GM23338 (cell line): ENCODE measurements at regions not wholly inside any gene's neighbourhood (a gene's known extent, or its start where the extent isn't known, plus 50 kb on each side); places are given as distances from the start of the nearest gene placed in this dataset.

Source experiments
- CREB1 ChIP-seq: fragments of 250-450 bp; sonication (Bioruptor Pico); IDR thresholded peaks from 2 replicates; pipeline ENCODE4 v1.5.0; 2020; ENCODE audit warnings: low read depth, mild to moderate bottlenecking, moderate library complexity
- CTCF ChIP-seq, 2 experiments: fragments of 200-600 bp in 1 of 2; sonication (generic) in 1 of 2; conservative IDR thresholded peaks; 2 replicates each; pipeline versions ENCODE4 v1.5.1 to v1.6.1; 2016 to 2017; ENCODE audit warnings: antibody characterized with exemption in 2 of 2, low read depth in 2 of 2, mild to moderate bottlenecking in 2 of 2, moderate library complexity in 1 of 2
- ETS1 ChIP-seq: IDR thresholded peaks from 2 replicates; pipeline ENCODE4 v1.6.1; 2016; ENCODE audit warnings: antibody characterized with exemption
- EZH2 ChIP-seq: fragments of 200-600 bp; sonication (generic); IDR thresholded peaks from one replicate; pipeline ENCODE4 v1.8.0; 2017; ENCODE audit warnings: antibody characterized with exemption, mild to moderate bottlenecking, low read depth; ENCODE audit not compliant: unreplicated experiment
- EZH2phosphoT487 ChIP-seq: fragments of 200-600 bp; sonication (generic); IDR thresholded peaks from one replicate; pipeline ENCODE4 v1.8.1; 2018; ENCODE audit warnings: antibody characterized with exemption; ENCODE audit not compliant: unreplicated experiment
- POLR2AphosphoS5 ChIP-seq: IDR thresholded peaks from 2 replicates; pipeline ENCODE4 v1.6.1; 2016; ENCODE audit warnings: antibody characterized with exemption, low read depth
- ZNF114 ChIP-seq: fragments of 250-450 bp; sonication (Bioruptor Pico); IDR thresholded peaks from 2 replicates; pipeline ENCODE4 v1.5.0; 2020; ENCODE audit warnings: mild to moderate bottlenecking, moderate library complexity
- TF ChIP-seq, protein P1 (sequence below): IDR thresholded peaks from one replicate; pipeline ENCODE4 v1.6.1; 2018; ENCODE audit warnings: antibody characterized with exemption; ENCODE audit not compliant: unreplicated experiment

DNA sequence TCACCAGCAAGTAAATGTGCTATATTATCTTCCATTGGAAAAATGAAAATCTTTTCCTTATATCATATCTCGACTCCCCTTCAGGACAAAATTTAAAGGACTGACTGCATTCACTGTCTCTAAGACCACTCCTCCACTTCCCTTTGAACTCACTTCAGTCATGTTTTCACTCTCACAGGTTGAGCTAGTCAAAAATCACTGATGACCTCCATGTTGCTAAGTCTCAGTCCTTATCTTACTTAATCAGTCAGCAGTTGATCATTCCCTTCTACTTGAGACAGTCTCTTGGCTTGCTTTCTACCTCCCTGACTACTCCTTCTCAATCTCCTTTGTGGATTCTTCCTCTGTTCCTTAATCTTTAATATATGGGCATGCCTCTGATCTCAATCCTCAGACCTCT, 117.0 kb upstream of the LSM6 start:
- TF ChIP-seq EZH2 (no peak), CREB1 (CRISPR knock-in tag) (no peak), POLR2AphosphoS5 (no peak), CTCF (conservative IDR thresholded peaks at IDR 0.05; ENCODE audit: low read depth in 2 of 2) (no peak), ZNF114 (CRISPR knock-in tag) (no peak), EZH2phosphoT487 (no peak), ETS1 (no peak)
- TF ChIP-seq, protein P1, sequence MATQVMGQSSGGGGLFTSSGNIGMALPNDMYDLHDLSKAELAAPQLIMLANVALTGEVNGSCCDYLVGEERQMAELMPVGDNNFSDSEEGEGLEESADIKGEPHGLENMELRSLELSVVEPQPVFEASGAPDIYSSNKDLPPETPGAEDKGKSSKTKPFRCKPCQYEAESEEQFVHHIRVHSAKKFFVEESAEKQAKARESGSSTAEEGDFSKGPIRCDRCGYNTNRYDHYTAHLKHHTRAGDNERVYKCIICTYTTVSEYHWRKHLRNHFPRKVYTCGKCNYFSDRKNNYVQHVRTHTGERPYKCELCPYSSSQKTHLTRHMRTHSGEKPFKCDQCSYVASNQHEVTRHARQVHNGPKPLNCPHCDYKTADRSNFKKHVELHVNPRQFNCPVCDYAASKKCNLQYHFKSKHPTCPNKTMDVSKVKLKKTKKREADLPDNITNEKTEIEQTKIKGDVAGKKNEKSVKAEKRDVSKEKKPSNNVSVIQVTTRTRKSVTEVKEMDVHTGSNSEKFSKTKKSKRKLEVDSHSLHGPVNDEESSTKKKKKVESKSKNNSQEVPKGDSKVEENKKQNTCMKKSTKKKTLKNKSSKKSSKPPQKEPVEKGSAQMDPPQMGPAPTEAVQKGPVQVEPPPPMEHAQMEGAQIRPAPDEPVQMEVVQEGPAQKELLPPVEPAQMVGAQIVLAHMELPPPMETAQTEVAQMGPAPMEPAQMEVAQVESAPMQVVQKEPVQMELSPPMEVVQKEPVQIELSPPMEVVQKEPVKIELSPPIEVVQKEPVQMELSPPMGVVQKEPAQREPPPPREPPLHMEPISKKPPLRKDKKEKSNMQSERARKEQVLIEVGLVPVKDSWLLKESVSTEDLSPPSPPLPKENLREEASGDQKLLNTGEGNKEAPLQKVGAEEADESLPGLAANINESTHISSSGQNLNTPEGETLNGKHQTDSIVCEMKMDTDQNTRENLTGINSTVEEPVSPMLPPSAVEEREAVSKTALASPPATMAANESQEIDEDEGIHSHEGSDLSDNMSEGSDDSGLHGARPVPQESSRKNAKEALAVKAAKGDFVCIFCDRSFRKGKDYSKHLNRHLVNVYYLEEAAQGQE, result no peak
